B cell (primary cell): ENCODE measurements at regions not wholly inside any gene's neighbourhood (a gene's known extent, or its start where the extent isn't known, plus 50 kb on each side); places are given as distances from the start of the nearest gene placed in this dataset.

Source experiments
- ATAC-seq: fragments of 200-7000 bp; cut with Tn5 transposase; one replicate; pipeline ENCODE4 v1.10.0; 2021; ENCODE audit warnings: low read depth, mild to moderate bottlenecking, moderate number of reproducible peaks, moderate library complexity
- CTCF ChIA-PET: fragments of 350-600 bp; sonication (Branson Sonifier 250); formaldehyde crosslinking; loops from one replicate; lab custom pipeline; 2021; ENCODE audit warnings: antibody characterized with exemption, inconsistent platforms; lab: Charles Lee
- POLR2A ChIA-PET: fragments of 350-600 bp; sonication (Branson Sonifier 250); formaldehyde crosslinking; loops from one replicate; lab custom pipeline; 2021; ENCODE audit warnings: antibody characterized with exemption; lab: Charles Lee
- DNase-seq: peaks from one replicate; pipeline ENCODE4 v3.0.0; 2013
- H2AFZ ChIP-seq: 2 replicates; pipeline ENCODE4 v1.6.1; 2012; ENCODE audit warnings: mild to moderate bottlenecking, low read depth, low read length; ENCODE audit not compliant: insufficient read depth, poor library complexity, severe bottlenecking
- H3K27ac ChIP-seq, 2 donors: 1 replicate in 1 of 2; 2 replicates in 1 of 2; pipeline ENCODE4 v1.5.1; 2012 to 2013; ENCODE audit warnings: low read length in 2 of 2, mild to moderate bottlenecking in 2 of 2, moderate library complexity in 1 of 2
- H3K27me3 ChIP-seq, 4 experiments: fragments of 200-600 bp in 1 of 4; sonication (generic) in 1 of 4; replicated peaks in 1 of 4; 1 replicate in 2 of 4; 2 replicates in 2 of 4; pipeline versions ENCODE4 v1.6.1 to v1.7.0; 2013 to 2016; ENCODE audit warnings: low read length in 3 of 4, mild to moderate bottlenecking in 2 of 4, mixed read lengths in 1 of 4, moderate library complexity in 1 of 4; ENCODE audit not compliant: insufficient read depth in 4 of 4, control insufficient read depth in 3 of 4; ENCODE audit errors: control extremely low read depth in 1 of 4
- H3K36me3 ChIP-seq, 2 experiments: replicated peaks in 1 of 2; 1 replicate in 1 of 2; 2 replicates in 1 of 2; pipeline versions ENCODE4 v1.6.1 to v1.7.1; 2013; ENCODE audit warnings: low read length in 1 of 2; ENCODE audit not compliant: insufficient read depth in 2 of 2, control insufficient read depth in 1 of 2; ENCODE audit errors: control extremely low read depth in 1 of 2, extremely low read depth in 1 of 2
- H3K4me1 ChIP-seq, 2 donors: fragments of 200-600 bp in 1 of 2; sonication (generic) in 1 of 2; 1 replicate in 1 of 2; 2 replicates in 1 of 2; pipeline versions ENCODE4 v1.5.1 to v1.6.1; 2013 to 2017; ENCODE audit warnings: low read length in 2 of 2; ENCODE audit not compliant: control insufficient read depth in 2 of 2, insufficient read depth in 2 of 2
- H3K4me2 ChIP-seq: replicated peaks from 2 replicates; pipeline ENCODE3; 2012; ENCODE audit warnings: mild to moderate bottlenecking, low read depth, low read length; ENCODE audit not compliant: poor library complexity, severe bottlenecking
- H3K4me3 ChIP-seq, 5 experiments: fragments of 200-600 bp in 1 of 5; sonication (generic) in 1 of 5; 1 replicate in 3 of 5; 2 replicates in 2 of 5; pipeline versions ENCODE4 v1.5.1 to v1.7.0; 2011 to 2016; ENCODE audit warnings: low read length in 4 of 5, mild to moderate bottlenecking in 4 of 5, low read depth in 2 of 5, control low read depth in 1 of 5, moderate library complexity in 1 of 5; ENCODE audit not compliant: insufficient read depth in 1 of 5; ENCODE audit errors: control extremely low read depth in 1 of 5, extremely low read depth in 1 of 5
- H3K79me2 ChIP-seq: fragments of 200-600 bp; sonication (generic); one replicate; pipeline ENCODE4 v1.6.0; 2016; ENCODE audit warnings: low read length; ENCODE audit not compliant: control insufficient read depth, insufficient read depth
- H3K9ac ChIP-seq: fragments of 200-600 bp; sonication (generic); 2 replicates; pipeline ENCODE4 v1.6.1; 2017; ENCODE audit warnings: mild to moderate bottlenecking, low read length, moderate library complexity
- H3K9me3 ChIP-seq, 3 donors: one replicate each; pipeline versions ENCODE4 v1.6.1 to v1.7.1; 2013; ENCODE audit warnings: low read length in 2 of 3; ENCODE audit not compliant: control insufficient read depth in 2 of 3, insufficient read depth in 1 of 3; ENCODE audit errors: control extremely low read depth in 1 of 3
- H4K20me1 ChIP-seq: 2 replicates; pipeline ENCODE4 v1.6.0; 2012; ENCODE audit warnings: mild to moderate bottlenecking, low read length; ENCODE audit not compliant: insufficient read depth, control insufficient read depth, poor library complexity, severe bottlenecking
- H3K27ac Mint-ChIP-seq: one replicate; pipeline ENCODE4 v1.8.0; 2021; ENCODE audit warnings: mixed read lengths
- H3K27me3 Mint-ChIP-seq: one replicate; pipeline ENCODE4 v1.8.0; 2021; ENCODE audit warnings: mixed read lengths
- H3K4me1 Mint-ChIP-seq: one replicate; pipeline ENCODE4 v1.8.0; 2021; ENCODE audit warnings: mixed read lengths
- H3K4me3 Mint-ChIP-seq: one replicate; pipeline ENCODE4 v1.8.0; 2021; ENCODE audit warnings: mixed read lengths
- H3K9me3 Mint-ChIP-seq: one replicate; pipeline ENCODE4 v1.8.0; 2022; ENCODE audit warnings: mixed read lengths; ENCODE audit not compliant: insufficient read depth
- EZH2 ChIP-seq: IDR thresholded peaks from 2 replicates; pipeline ENCODE4 v1.6.1; 2012; ENCODE audit warnings: borderline replicate concordance, low read depth, mild to moderate bottlenecking, moderate library complexity, low read length; ENCODE audit not compliant: insufficient read depth, poor library complexity, severe bottlenecking
- WGBS: methylation state at CpG from one replicate; pipeline ENCODE4 v1.1.5; 2013; ENCODE audit warnings: missing lambda C conversion rate; ENCODE audit not compliant: insufficient coverage; 5-methylcytosine and 5-hydroxymethylcytosine counted together
- intact Hi-C: fragments of 100-400 bp; cut with micrococcal nuclease; formaldehyde crosslinking; loops from one replicate; pipeline ENCODE4 v1.10.0; 2022
- TF ChIP-seq, protein P1 (sequence below): fragments of 200-600 bp; IDR thresholded peaks from one replicate; pipeline ENCODE4 v1.8.0; 2022; ENCODE audit warnings: antibody characterized with exemption, mild to moderate bottlenecking

DNA sequence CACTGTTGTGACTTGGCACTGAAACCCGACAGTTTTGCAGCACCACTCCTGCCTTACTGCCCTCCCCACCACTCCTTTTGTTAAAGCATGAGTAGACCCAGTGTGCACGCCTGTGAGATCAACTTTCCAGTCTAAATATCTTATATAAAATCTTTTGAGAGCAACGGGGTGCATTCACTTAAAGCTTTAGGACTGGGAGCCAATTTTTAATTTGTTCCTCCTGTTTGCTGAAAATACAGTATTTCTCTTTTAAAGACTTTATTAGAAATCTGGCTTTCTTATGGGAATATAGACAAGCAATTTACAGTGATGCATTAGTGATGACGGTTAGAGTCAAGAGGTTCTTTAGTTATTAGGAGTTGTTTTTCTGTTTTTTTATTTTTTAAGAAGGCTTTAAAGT is 397.5 kb downstream of the TMEM167A start:
- no peaks in the 10 kb centered on the region for H3K79me2 ChIP-seq
- H3K4me1 Mint-ChIP-seq, result no peaks in the 10 kb centered on the region
- DNase-seq (no peak), ATAC-seq (no peak)
- H3K27me3 Mint-ChIP-seq, result no peaks in the 10 kb centered on the region
- no peaks in the 10 kb centered on the region for H3K27me3 ChIP-seq
- ChIA-PET POLR2A (no interaction called here), CTCF (no interaction called here)
- no CpG with 5 or more reads among the region's 4 CpGs for WGBS
- no peak overlapping the region for H3K4me3 ChIP-seq
- intact Hi-C loops, result no loop called here
- no peak overlapping the region for H3K27ac Mint-ChIP-seq
- H3K9ac ChIP-seq, result no peak overlapping the region
- no peaks in the 10 kb centered on the region for H3K36me3 ChIP-seq
- H3K4me1 ChIP-seq, result no peaks in the 10 kb centered on the region
- no peaks in the 10 kb centered on the region for H3K9me3 ChIP-seq
- H3K9me3 Mint-ChIP-seq, result no peaks in the 10 kb centered on the region
- no peaks in the 10 kb centered on the region for H4K20me1 ChIP-seq
- no peak overlapping the region for H3K4me3 Mint-ChIP-seq
- TF ChIP-seq, protein P1, sequence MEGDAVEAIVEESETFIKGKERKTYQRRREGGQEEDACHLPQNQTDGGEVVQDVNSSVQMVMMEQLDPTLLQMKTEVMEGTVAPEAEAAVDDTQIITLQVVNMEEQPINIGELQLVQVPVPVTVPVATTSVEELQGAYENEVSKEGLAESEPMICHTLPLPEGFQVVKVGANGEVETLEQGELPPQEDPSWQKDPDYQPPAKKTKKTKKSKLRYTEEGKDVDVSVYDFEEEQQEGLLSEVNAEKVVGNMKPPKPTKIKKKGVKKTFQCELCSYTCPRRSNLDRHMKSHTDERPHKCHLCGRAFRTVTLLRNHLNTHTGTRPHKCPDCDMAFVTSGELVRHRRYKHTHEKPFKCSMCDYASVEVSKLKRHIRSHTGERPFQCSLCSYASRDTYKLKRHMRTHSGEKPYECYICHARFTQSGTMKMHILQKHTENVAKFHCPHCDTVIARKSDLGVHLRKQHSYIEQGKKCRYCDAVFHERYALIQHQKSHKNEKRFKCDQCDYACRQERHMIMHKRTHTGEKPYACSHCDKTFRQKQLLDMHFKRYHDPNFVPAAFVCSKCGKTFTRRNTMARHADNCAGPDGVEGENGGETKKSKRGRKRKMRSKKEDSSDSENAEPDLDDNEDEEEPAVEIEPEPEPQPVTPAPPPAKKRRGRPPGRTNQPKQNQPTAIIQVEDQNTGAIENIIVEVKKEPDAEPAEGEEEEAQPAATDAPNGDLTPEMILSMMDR, result no peak
- TF ChIP-seq EZH2, result no peak
- no peak overlapping the region for H3K27ac ChIP-seq
- no peak overlapping the region for H2AFZ ChIP-seq
- H3K4me2 ChIP-seq, result no peak overlapping the region

DNA sequence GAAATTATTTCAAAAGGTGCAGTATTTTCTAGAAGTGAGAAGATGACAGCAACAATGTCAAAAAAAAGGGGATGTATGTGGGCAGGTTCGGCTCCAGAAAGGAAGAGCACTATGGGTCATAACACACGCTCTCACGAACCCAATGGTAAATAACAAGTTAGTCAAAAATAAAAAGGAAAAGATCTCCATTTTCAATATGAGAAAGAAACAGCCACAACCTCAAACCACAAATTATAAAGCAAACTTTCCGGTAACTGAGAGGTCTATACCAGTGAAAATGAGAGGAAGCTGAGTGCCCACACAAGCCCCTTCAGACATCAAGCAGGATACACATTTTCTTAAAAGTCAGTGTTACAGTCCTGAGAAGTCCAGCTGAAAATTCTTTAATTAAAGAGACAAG is 398.5 kb upstream of the RPS23 start:
- Histone ChIP-seq H3K4me3 (no peak overlapping the region), H4K20me1 (no peaks in the 10 kb centered on the region), H3K4me2 (no peak overlapping the region), H3K36me3 (no peaks in the 10 kb centered on the region), H3K27ac (no peak overlapping the region), H3K79me2 (no peaks in the 10 kb centered on the region), H3K9ac (no peak overlapping the region), H3K9me3 (no peaks in the 10 kb centered on the region), H3K4me1 (no peaks in the 10 kb centered on the region), H2AFZ (no peak overlapping the region), H3K27me3 (no peaks in the 10 kb centered on the region)
- WGBS, result 0% methylated on average over 1 of the region's 4 CpGs
- DNase-seq (no peak), ATAC-seq (no peak)
- CTCF ChIA-PET, result no interaction called here
- POLR2A ChIA-PET, result no interaction called here
- Mint-ChIP-seq H3K27me3 (no peaks in the 10 kb centered on the region), H3K27ac (no peak overlapping the region), H3K4me1 (no peaks in the 10 kb centered on the region), H3K9me3 (no peaks in the 10 kb centered on the region), H3K4me3 (no peak overlapping the region)
- TF ChIP-seq EZH2, result no peak
- TF ChIP-seq, protein P1, result no peak
- intact Hi-C loops, result no loop called here
